NT2/D1 (cell line): ENCODE measurements at regions not wholly inside any gene's neighbourhood (a gene's known extent, or its start where the extent isn't known, plus 50 kb on each side); places are given as distances from the start of the nearest gene placed in this dataset.

Experiments used
- SUZ12 ChIP-seq: IDR thresholded peaks from 2 replicates; pipeline ENCODE4 v1.6.1; 2011; ENCODE audit not compliant: insufficient read length, insufficient read depth; ENCODE audit errors: extremely low read depth
- ZNF274 ChIP-seq: IDR thresholded peaks from 2 replicates; pipeline ENCODE4 v1.6.1; 2011; ENCODE audit warnings: mild to moderate bottlenecking, low read depth, low read length

- no peak for TF ChIP-seq ZNF274
- no peak for TF ChIP-seq SUZ12
Observed at GRCh38 chr2:180676520-180677025, 303.8 kb upstream of the UBE2E3 start.
